NCI-H1694 (cell line): ENCODE measurements at regions not wholly inside any gene's neighbourhood (a gene's known extent, or its start where the extent isn't known, plus 50 kb on each side); places are given as distances from the start of the nearest gene placed in this dataset.

Experiments used
- DNase-seq: peaks from one replicate; lab custom pipeline; 2025; lab: John Stamatoyannopoulos, UW

- no peak for DNase-seq
These were observed 280.7 kb upstream of the NR5A2 start for GRCh38 chr1:199746666-199747384.

DNA sequence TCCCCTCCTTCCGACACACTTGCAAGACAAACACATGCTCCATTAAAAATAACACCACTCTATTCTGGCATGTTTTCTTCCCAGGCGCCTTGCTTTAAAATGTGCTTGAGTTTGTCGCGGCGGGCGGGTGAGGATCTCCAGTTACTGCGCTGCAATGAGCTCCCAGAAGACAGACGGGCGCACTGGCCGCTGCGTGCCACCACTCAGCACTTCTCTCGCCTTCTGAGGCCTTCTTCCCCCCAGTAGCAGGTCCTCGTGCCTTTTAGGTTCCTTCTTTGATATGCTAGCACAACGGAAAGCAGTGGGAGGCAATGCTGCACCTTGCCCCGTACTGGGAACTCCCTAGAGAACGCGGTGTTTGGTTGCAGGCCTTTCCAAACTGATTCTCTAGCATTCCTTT is 279.5 kb upstream of the NR5A2 start:
- no peak for DNase-seq

GRCh38 chr1:199751506-199751905 is 276.0 kb upstream of the NR5A2 start:
- no peak for DNase-seq

DNA sequence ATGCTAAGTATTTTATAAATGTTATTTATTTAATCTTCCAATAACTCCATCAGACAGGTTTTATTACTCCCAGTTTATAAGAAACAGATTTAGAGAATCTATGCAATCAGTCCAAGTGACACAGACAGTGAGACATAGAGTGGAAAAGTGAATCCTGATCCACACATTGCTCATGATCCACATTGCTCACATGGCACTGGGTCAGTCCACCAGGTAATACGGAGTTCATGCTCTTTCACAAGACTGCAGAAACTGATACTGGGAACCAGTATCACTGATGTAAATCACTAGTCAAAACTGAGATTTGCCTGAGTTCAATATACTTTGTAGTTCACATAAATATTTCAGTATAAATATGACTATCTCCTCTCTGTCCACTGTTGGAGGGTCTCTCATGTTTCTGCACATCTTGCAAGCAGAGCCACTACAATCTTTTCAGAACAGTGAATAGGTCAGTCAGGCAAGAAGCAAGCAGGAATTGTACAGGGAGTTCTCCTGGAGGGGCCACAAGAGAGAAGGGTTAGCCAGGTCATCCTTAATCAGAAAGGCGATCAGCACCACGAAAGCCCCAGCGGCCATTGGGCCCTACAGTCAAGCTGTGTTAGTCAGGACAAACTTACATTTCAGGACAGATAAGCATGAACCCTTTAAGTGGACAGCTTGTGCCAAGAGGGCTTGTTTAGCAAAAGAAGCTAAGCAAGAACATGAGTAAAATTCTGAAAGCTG is 275.4 kb upstream of the NR5A2 start:
- no peak for DNase-seq

DNA sequence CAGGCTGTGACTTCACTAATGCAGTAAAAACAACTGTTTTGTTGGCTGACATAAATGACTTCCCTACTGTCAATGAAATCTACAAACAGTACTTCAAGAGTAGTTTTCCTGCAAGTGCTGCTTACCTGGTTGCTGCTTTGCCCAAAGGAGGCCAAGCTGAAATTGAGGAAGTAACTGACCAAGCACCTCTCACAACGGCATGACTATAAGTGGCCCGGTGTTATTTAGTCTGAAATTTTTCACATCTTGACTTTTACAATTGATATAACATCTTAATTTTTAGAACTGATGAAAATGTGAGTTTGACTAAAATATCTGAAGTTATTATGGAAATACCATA is 274.9 kb upstream of the NR5A2 start:
- DNase-seq: no peak

DNA sequence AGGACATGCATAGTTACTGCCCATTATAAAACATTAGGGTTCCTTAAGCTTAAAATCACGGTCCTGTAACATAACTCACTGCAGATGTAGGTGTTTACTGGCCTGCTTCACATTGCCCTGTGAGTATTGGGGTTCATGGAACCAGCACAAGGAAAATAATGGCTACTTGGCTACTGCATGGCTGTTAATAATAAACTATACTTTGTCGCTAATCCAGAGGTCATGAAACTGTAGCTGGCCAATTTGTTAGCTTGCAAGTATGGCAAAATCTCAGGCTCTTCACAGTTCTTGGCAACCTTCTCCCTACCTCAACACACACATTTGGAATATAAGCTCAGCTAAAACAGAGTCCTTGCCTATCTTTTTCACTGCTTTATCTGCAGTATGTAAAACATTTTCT is 274.0 kb upstream of the NR5A2 start:
- no peak for DNase-seq

DNA sequence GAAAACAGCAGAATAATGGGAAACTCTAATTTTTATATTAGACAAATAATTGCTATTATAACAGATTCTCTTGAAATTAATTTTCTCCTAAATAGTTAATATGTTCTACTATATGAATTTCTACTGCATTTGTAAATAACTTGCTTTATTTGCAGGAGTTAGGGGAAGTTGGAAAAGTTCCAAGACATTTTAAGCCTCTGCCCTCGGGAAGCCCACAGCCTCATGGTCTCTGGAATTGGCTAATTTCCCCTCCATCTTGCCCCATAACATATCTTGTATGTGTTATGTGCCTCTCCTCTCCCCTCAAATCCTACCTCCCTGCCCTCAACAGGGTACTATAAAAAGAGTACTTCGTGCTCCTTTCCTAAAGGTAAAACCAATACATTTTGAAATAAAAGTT is 271.4 kb upstream of the NR5A2 start:
- DNase-seq: no peak

- no peak for DNase-seq
These were observed 268.8 kb upstream of the NR5A2 start for GRCh38 chr1:199758626-199759255.

GRCh38 chr1:199759268-199759730 is 268.2 kb upstream of the NR5A2 start:
- no peak for DNase-seq

DNA sequence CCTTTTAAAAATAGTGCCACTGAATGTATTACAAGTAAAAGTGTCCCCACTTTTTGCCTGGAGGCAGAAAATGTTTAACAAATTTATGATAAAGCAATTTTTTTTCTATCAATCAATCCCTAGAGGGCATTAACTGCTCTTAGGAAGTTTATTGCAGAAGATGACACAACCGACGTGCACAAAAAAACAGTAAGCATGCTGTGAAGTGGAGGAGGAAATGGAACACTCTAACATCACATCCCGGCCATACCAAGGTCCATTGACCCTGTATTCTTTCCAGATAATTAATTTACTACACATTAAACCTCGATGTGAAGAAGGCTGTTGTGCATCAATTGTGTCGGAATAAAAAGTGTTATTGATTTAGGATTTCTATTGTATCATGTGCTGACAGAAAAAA is 264.9 kb upstream of the NR5A2 start:
- DNase-seq: no peak

DNA sequence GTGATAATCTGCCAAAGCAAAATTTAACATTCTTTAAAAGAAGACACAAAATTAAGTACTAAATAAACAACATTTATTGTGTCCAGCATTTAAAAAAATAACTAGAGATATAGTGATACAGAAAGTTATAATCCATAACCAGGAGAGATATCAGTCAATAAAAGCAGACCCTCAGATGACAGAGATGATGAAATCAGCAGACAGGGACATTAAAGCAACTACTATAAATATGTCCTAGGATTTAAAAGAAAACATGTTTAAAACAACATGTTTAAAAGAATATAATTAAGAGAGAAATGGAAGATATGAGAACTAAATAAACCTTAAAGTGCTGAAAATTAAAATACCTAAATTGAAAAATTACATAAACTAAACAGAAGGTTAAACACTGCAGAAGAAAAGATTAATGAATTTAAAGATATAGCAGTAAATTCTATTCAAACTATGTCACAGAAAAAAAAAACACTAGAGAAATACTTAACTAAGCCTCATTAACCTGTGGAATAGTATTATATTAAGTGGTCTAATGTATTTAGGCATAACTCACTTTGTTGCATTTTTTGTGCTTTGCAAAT is 261.2 kb upstream of the NR5A2 start:
- no peak for DNase-seq

DNA sequence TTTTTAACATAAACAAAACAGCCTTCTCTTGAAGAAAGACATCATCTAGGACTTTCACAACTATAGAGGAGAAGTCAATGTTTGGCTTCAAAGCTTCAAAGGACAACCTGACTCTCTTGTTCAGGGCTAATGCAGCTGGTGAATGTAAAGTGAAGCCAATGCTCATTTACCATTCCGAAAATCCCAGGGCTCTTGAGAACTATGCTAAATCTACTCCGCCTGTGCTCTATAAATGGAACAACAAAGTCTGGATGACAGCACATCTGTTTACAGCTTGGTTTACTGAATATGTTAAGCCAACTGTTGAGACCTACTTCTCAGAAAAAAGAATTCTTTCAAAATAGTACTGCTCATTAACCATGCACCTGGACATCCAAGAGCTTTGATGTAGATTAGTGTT is 259.8 kb upstream of the NR5A2 start:
- DNase-seq: no peak

GRCh38 chr1:199774433-199775089 is 252.9 kb upstream of the NR5A2 start:
- DNase-seq: no peak

DNA sequence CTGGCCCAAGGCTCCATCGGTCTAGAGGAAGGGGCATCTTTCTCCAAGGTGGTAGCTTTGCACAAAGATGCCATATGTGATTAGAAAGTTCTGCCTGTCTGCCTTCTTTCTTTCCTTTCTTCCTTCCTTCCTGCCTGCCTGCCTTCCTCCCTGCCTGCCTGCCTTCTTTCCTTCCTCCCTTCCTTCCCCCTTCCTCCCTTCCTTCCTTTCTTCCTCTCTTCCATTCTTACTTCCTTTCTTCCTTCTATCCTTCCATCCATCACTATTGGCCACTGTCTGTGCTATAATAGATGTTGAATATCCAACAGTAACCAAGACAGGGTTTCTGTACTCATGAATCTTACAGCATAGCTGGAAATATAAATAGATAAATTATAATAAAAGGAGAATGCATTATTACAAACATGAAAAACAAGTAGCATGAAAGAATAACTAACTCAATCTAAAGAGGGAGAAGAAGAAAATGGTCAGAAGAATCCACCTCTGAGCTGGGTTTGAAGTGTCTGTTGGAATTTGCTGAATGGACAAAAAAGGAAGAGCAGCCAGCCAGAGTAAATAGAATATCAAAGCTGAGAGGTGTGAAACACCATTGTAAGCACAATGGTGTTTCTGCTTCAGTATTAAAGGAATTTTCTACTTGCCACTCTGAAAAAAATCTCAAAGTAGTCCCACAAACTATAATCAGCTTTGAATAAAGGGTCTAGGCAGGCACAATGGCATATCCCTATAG is 250.6 kb upstream of the NR5A2 start:
- no peak for DNase-seq

DNA sequence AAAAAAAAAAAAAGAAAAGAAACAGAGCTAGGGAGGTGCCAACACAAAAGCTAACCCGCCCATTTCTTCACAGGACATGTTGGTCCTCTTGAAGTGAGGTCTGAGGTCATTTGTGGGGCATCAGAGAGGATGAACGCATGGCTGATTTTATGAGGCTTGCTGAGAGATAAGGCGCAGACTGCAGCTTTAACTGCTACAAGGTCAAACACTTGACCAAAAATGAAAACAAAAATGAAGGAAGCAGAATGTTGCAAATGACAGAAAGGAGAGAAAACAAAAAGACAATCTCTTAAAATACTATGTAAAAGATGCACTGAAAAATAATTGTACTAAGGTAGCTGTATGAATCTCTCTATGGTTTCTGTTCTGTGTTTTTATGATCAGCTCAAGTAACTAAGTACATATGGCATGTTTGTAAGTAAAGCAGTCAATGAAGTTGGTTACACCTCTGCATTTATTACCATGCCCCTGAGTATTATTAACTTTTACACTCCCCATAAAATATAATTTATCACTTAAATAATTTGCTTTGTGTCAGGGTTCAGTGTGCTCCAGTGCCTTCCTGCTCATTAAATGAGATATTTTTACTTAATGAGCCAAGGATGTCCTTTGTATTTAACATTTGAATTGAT is 249.1 kb upstream of the NR5A2 start:
- no peak for DNase-seq

DNA sequence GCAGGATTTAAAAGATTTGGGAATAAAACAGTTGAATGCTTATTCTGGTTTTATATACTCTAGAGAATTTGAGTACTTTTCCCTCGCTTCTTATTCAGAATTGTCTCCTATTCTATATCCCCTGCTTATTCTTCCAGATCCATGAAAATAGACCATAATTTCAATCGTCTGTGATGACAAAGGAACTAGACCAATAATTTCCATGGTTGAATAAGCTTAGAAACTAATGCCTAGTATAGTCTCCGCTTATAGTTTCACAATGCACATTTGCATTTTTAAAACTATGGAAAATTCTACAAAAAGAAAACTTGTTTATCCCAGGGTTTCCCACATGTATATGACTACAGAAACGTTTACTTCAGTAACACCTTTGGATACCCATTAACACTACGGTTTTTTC is 247.4 kb upstream of the NR5A2 start:
- no peak for DNase-seq

- no peak for DNase-seq
These were observed 246.4 kb upstream of the NR5A2 start for GRCh38 chr1:199780948-199781670.

GRCh38 chr1:199784138-199784895 is 243.2 kb upstream of the NR5A2 start:
- no peak for DNase-seq

DNA sequence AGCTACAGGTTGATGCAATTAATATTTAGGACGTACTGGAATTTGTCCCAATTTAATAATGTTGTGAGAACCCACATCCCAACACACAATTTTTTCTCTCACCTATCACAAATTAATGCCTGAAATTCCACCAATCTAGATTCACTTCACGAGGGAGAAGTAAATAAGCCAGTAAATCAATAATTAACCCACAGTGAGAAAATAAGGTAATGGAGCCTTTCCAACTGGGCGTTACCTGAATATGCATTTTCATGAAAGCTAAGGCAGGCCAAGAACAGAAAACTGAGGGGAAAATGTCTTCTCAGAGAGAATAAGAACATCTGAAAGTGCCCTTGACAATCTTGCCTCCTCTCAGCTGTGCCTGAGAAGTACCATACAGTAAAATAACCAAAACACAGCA is 240.8 kb upstream of the NR5A2 start:
- no peak for DNase-seq

GRCh38 chr1:199789141-199789540 is 238.4 kb upstream of the NR5A2 start:
- DNase-seq: no peak
